Right lobe of liver (tissue), 4 donors: ENCODE measurements at regions not wholly inside any gene's neighbourhood (a gene's known extent, or its start where the extent isn't known, plus 50 kb on each side); places are given as distances from the start of the nearest gene placed in this dataset.

ENCODE experiments used
- POLR2A ChIP-seq: fragments of 450-650 bp; IDR thresholded peaks from one replicate; pipeline ENCODE4 v1.6.1; 2017; ENCODE audit warnings: antibody characterized with exemption, mild to moderate bottlenecking
- TF ChIP-seq, protein P1 (sequence below), 4 donors: fragments of 200-600 bp in 3 of 4; fragments of 450-650 bp in 1 of 4; IDR thresholded peaks; one replicate each; pipeline versions ENCODE4 v1.5.1 to v1.8.0; 2016 to 2022; ENCODE audit warnings: antibody characterized with exemption in 4 of 4, mild to moderate bottlenecking in 2 of 4
- donor health status: DM: no; HTN: no; CAD: no.
- donor health status: DM: no; HTN: no; CAD: no.
- donor health status: DM: no; HTN: yes; CAD: no.

- TF ChIP-seq, protein P1, sequence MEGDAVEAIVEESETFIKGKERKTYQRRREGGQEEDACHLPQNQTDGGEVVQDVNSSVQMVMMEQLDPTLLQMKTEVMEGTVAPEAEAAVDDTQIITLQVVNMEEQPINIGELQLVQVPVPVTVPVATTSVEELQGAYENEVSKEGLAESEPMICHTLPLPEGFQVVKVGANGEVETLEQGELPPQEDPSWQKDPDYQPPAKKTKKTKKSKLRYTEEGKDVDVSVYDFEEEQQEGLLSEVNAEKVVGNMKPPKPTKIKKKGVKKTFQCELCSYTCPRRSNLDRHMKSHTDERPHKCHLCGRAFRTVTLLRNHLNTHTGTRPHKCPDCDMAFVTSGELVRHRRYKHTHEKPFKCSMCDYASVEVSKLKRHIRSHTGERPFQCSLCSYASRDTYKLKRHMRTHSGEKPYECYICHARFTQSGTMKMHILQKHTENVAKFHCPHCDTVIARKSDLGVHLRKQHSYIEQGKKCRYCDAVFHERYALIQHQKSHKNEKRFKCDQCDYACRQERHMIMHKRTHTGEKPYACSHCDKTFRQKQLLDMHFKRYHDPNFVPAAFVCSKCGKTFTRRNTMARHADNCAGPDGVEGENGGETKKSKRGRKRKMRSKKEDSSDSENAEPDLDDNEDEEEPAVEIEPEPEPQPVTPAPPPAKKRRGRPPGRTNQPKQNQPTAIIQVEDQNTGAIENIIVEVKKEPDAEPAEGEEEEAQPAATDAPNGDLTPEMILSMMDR (IDR thresholded peaks at IDR 0.05): no peak
- no peak for TF ChIP-seq POLR2A
Observed at GRCh38 chr11:115612046-115612730, 108.0 kb upstream of the CADM1 start.
